Right atrium auricular region (tissue), 2 donors: ENCODE measurements at regions not wholly inside any gene's neighbourhood (a gene's known extent, or its start where the extent isn't known, plus 50 kb on each side); places are given as distances from the start of the nearest gene placed in this dataset.

Source experiments
- DNase-seq: peaks from one replicate; pipeline ENCODE4 v3.0.0-alpha.2; 2019; ENCODE audit warnings: low spot score
- H3K27ac ChIP-seq, 2 donors: fragments of 200-600 bp; sonication (generic); 1 replicate in 1 of 2; 2 replicates in 1 of 2; pipeline ENCODE4 v1.5.1; 2016 to 2019
- H3K27me3 ChIP-seq, 2 donors: fragments of 200-600 bp; sonication (generic); one replicate each; pipeline versions ENCODE4 v1.5.1 to v1.6.0; 2017 to 2019
- H3K36me3 ChIP-seq: fragments of 200-600 bp; sonication (generic); one replicate; pipeline ENCODE4 v1.5.1; 2016
- H3K4me1 ChIP-seq, 2 donors: fragments of 200-600 bp; sonication (generic); one replicate each; pipeline versions ENCODE4 v1.5.1 to v1.6.0; 2017 to 2019
- H3K4me3 ChIP-seq, 2 donors: fragments of 200-600 bp; sonication (generic); 1 replicate in 1 of 2; 2 replicates in 1 of 2; pipeline ENCODE4 v1.5.1; 2017 to 2019; ENCODE audit warnings: mild to moderate bottlenecking in 1 of 2, moderate library complexity in 1 of 2
- H3K9me3 ChIP-seq, 2 donors: fragments of 200-600 bp; sonication (generic); one replicate each; pipeline ENCODE4 v1.5.1; 2019
- CTCF ChIP-seq, 2 donors: fragments of 200-600 bp; sonication (generic); IDR thresholded peaks; one replicate each; pipeline ENCODE4 v1.5.1; 2019; ENCODE audit warnings: antibody characterized with exemption in 2 of 2

- Histone ChIP-seq H3K36me3 (no peaks in the 10 kb centered on the region), H3K9me3 (no peaks in the 10 kb centered on the region), H3K27ac (no peak overlapping the region), H3K4me1 (no peaks in the 10 kb centered on the region), H3K27me3 (no peaks in the 10 kb centered on the region), H3K4me3 (no peak overlapping the region)
- no peak for DNase-seq
- no peak for TF ChIP-seq CTCF (IDR thresholded peaks at IDR 0.05)
These were observed 342.3 kb downstream of the GRXCR1 start for GRCh38 chr4:43234626-43235415.

DNA sequence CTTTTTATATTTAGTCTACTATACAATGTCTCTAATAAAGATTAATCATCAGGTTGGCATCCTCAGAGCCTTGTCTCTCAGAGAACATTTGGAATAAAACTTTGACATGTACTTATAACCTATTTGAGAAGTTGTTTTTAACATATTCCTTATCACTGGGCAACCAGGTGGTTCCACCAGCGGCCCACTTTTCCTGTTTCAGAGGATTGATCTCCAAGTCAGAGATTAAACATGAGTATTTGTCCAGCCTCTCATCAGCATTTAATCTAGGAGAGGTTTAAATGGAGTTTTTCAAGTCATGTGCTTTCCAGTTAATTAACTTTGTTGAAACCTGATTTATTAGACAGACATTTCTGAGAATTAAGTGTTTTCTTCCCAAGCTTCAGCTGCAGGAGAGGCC, 345.5 kb downstream of the GRXCR1 start:
- TF ChIP-seq CTCF (IDR thresholded peaks at IDR 0.05), result no peak
- H3K27me3 ChIP-seq, result no peaks in the 10 kb centered on the region
- DNase-seq, result no peak
- H3K27ac ChIP-seq, result no peak overlapping the region
- no peaks in the 10 kb centered on the region for H3K36me3 ChIP-seq
- H3K9me3 ChIP-seq, result no peaks in the 10 kb centered on the region
- no peaks in the 10 kb centered on the region for H3K4me1 ChIP-seq
- H3K4me3 ChIP-seq, result no peak overlapping the region

DNA sequence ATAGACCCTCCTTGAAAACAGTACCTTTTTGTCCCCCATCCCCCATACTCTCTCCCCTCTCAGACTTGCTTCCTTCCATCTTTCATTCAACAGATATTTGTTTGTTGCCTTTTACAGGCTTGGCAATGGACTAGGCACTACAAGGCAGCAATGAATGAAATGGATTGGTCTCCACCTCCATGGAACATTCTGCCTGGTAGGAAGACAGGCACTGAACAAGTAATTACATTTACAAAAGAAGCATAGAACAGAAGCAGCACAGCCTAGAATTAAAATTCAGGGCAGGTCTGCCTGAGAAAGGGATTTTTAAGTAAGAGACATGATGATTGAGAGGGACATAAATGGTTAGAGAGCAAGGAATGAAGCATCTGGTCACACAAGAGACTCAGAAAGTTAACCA, 346.1 kb downstream of the GRXCR1 start:
- H3K9me3 ChIP-seq, result no peaks in the 10 kb centered on the region
- H3K4me1 ChIP-seq, result no peaks in the 10 kb centered on the region
- no peak for DNase-seq
- no peaks in the 10 kb centered on the region for H3K36me3 ChIP-seq
- no peak for TF ChIP-seq CTCF (IDR thresholded peaks at IDR 0.05)
- no peak overlapping the region for H3K27ac ChIP-seq
- no peak overlapping the region for H3K4me3 ChIP-seq
- H3K27me3 ChIP-seq, result no peaks in the 10 kb centered on the region

GRCh38 chr4:43241104-43241503, 348.6 kb downstream of the GRXCR1 start:
- no peaks in the 10 kb centered on the region for H3K4me1 ChIP-seq
- H3K27me3 ChIP-seq, result no peaks in the 10 kb centered on the region
- H3K27ac ChIP-seq, result no peak overlapping the region
- no peak for TF ChIP-seq CTCF (IDR thresholded peaks at IDR 0.05)
- no peak for DNase-seq
- no peak overlapping the region for H3K4me3 ChIP-seq
- H3K9me3 ChIP-seq, result no peaks in the 10 kb centered on the region
- H3K36me3 ChIP-seq, result no peaks in the 10 kb centered on the region

GRCh38 chr4:43242606-43243005, 350.1 kb downstream of the GRXCR1 start:
- H3K4me1 ChIP-seq, result no peaks in the 10 kb centered on the region
- DNase-seq, result no peak
- H3K9me3 ChIP-seq, result no peaks in the 10 kb centered on the region
- no peak for TF ChIP-seq CTCF (IDR thresholded peaks at IDR 0.05)
- H3K27me3 ChIP-seq, result no peaks in the 10 kb centered on the region
- no peaks in the 10 kb centered on the region for H3K36me3 ChIP-seq
- H3K27ac ChIP-seq, result no peak overlapping the region
- no peak overlapping the region for H3K4me3 ChIP-seq
